IMR-90 (cell line): ENCODE measurements at regions not wholly inside any gene's neighbourhood (a gene's known extent, or its start where the extent isn't known, plus 50 kb on each side); places are given as distances from the start of the nearest gene placed in this dataset.

Source experiments
- ATAC-seq: fragments of 200-7000 bp; cut with Tn5 transposase; 2 replicates; pipeline ENCODE4 v1.9.1; 2020; ENCODE audit warnings: low read depth, mild to moderate bottlenecking, moderate library complexity
- BruUV-seq: library from RNA; stranded (reverse); fragments of 400-500 nt; replicated peaks from 2 replicates; lab custom pipeline; 2021; lab: Mats Ljungman, UMichigan
- CTCF ChIA-PET: fragments of 300-600 bp; formaldehyde crosslinking; extraction: SDS; loops from one replicate; lab custom pipeline; 2021; ENCODE audit warnings: antibody characterized with exemption; lab: Yijun Ruan, JAX
- POLR2A ChIA-PET: fragments of 300-600 bp; sonication (Branson Sonifier 250); formaldehyde crosslinking; loops from one replicate; lab custom pipeline; 2022; ENCODE audit warnings: antibody characterized with exemption; ENCODE audit not compliant: unreplicated experiment; lab: Charles Lee
- DNase-seq: peaks from one replicate; pipeline ENCODE4 v3.0.0; 2013
- H2AFZ ChIP-seq: replicated peaks from 2 replicates; pipeline ENCODE3; 2013; ENCODE audit warnings: low read length, mild to moderate bottlenecking; ENCODE audit not compliant: poor library complexity
- H2AK5ac ChIP-seq: 2 replicates; pipeline ENCODE4 v1.6.1; 2013; ENCODE audit warnings: low read depth, low read length, inconsistent platforms
- H2AK9ac ChIP-seq: replicated peaks from 2 replicates; pipeline ENCODE3; 2013; ENCODE audit warnings: mild to moderate bottlenecking, low read depth, low read length, moderate library complexity; ENCODE audit not compliant: poor library complexity
- H2BK120ac ChIP-seq: 2 replicates; pipeline ENCODE4 v1.6.1; 2013; ENCODE audit warnings: low read depth, low read length, inconsistent platforms
- H2BK15ac ChIP-seq: 3 replicates; pipeline ENCODE4 v1.6.1; 2013; ENCODE audit warnings: low read depth, low read length, inconsistent platforms
- H2BK20ac ChIP-seq: 2 replicates; pipeline ENCODE4 v1.6.1; 2013; ENCODE audit warnings: low read depth, mild to moderate bottlenecking, inconsistent platforms, low read length, moderate library complexity
- H2BK5ac ChIP-seq: 2 replicates; pipeline ENCODE4 v1.6.1; 2013; ENCODE audit warnings: mild to moderate bottlenecking, low read depth, low read length, inconsistent platforms; ENCODE audit not compliant: poor library complexity, severe bottlenecking
- H3K14ac ChIP-seq: replicated peaks from 2 replicates; pipeline ENCODE4 v1.6.1; 2013; ENCODE audit warnings: low read depth, low read length, inconsistent platforms
- H3K18ac ChIP-seq: 2 replicates; pipeline ENCODE4 v1.6.1; 2013; ENCODE audit warnings: low read depth, low read length, control low read depth
- H3K23ac ChIP-seq: 2 replicates; pipeline ENCODE4 v1.6.1; 2013; ENCODE audit warnings: low read depth, low read length, inconsistent platforms
- H3K27ac ChIP-seq: 2 replicates; pipeline ENCODE4 v1.5.1; 2013; ENCODE audit warnings: mild to moderate bottlenecking, control low read depth, low read length; ENCODE audit not compliant: insufficient read depth
- H3K27me3 ChIP-seq: 2 replicates; pipeline ENCODE4 v1.6.1; 2013; ENCODE audit warnings: low read length; ENCODE audit not compliant: control insufficient read depth, insufficient read depth
- H3K36me3 ChIP-seq: 2 replicates; pipeline ENCODE4 v1.6.1; 2013; ENCODE audit warnings: low read length, mixed read lengths; ENCODE audit not compliant: control insufficient read depth, insufficient read depth
- H3K4ac ChIP-seq: 2 replicates; pipeline ENCODE4 v1.6.1; 2013; ENCODE audit warnings: low read depth, low read length, inconsistent platforms
- H3K4me1 ChIP-seq: 2 replicates; pipeline ENCODE4 v1.6.1; 2013; ENCODE audit warnings: low read length, mixed read lengths; ENCODE audit not compliant: control insufficient read depth, insufficient read depth
- H3K4me2 ChIP-seq: 2 replicates; pipeline ENCODE4 v1.6.1; 2013; ENCODE audit warnings: low read depth, mild to moderate bottlenecking, control low read depth, low read length, moderate library complexity
- H3K4me3 ChIP-seq: 2 replicates; pipeline ENCODE4 v1.5.1; 2013; ENCODE audit warnings: low read depth, mild to moderate bottlenecking, control low read depth, low read length, moderate library complexity; ENCODE audit not compliant: insufficient read depth
- H3K56ac ChIP-seq: 2 replicates; pipeline ENCODE4 v1.6.1; 2013; ENCODE audit warnings: low read length, inconsistent platforms; ENCODE audit not compliant: insufficient read depth; ENCODE audit errors: extremely low read depth
- H3K79me1 ChIP-seq, 2 experiments: 2 replicates each; pipeline ENCODE4 v1.6.1; 2013; ENCODE audit warnings: low read length in 2 of 2, inconsistent platforms in 1 of 2, low read depth in 1 of 2
- H3K9ac ChIP-seq: 2 replicates; pipeline ENCODE4 v1.6.1; 2013; ENCODE audit warnings: low read depth, low read length, control low read depth
- H3K9me1 ChIP-seq: 2 replicates; pipeline ENCODE4 v1.6.1; 2013; ENCODE audit warnings: low read length, inconsistent platforms; ENCODE audit not compliant: insufficient read depth
- H3K9me3 ChIP-seq: 2 replicates; pipeline ENCODE4 v1.6.1; 2013; ENCODE audit warnings: low read length; ENCODE audit not compliant: control insufficient read depth, insufficient read depth
- H4K20me1 ChIP-seq: 2 replicates; pipeline ENCODE4 v1.6.1; 2013; ENCODE audit warnings: low read length, inconsistent platforms; ENCODE audit not compliant: insufficient read depth
- H4K5ac ChIP-seq: 2 replicates; pipeline ENCODE4 v1.6.1; 2013; ENCODE audit warnings: mild to moderate bottlenecking, low read depth, low read length, control low read depth
- H4K8ac ChIP-seq, 2 experiments: 2 replicates each; pipeline ENCODE4 v1.6.1; 2013; ENCODE audit warnings: low read depth in 2 of 2, low read length in 2 of 2, control low read depth in 1 of 2, inconsistent platforms in 1 of 2
- H4K91ac ChIP-seq: 2 replicates; pipeline ENCODE4 v1.6.1; 2013; ENCODE audit warnings: low read depth, low read length, inconsistent platforms; ENCODE audit not compliant: insufficient read depth
- CTCF ChIP-seq: conservative IDR thresholded peaks from 2 replicates; pipeline ENCODE4 v1.5.1; 2012; ENCODE audit warnings: mild to moderate bottlenecking, low read depth, low read length, improper control_type of control experiment
- ELK1 ChIP-seq: fragments of 150-350 bp; IDR thresholded peaks from 2 replicates; pipeline ENCODE4 v1.6.1; 2016; ENCODE audit warnings: low read depth, mild to moderate bottlenecking, low read length, moderate library complexity, borderline replicate concordance
- NFE2L2 ChIP-seq: fragments of 150-350 bp; IDR thresholded peaks from 2 replicates; pipeline ENCODE4 v1.6.1; 2016; ENCODE audit warnings: low read depth, mild to moderate bottlenecking, low read length
- RAD21 ChIP-seq: IDR thresholded peaks from 2 replicates; pipeline ENCODE4 v1.6.1; 2012; ENCODE audit warnings: low read length, improper control_type of control experiment
- RCOR1 ChIP-seq: IDR thresholded peaks from 2 replicates; pipeline ENCODE4 v1.6.1; 2012; ENCODE audit warnings: mild to moderate bottlenecking, low read length, improper control_type of control experiment; ENCODE audit not compliant: insufficient replicate concordance
- SMC3 ChIP-seq: fragments of 150-350 bp; IDR thresholded peaks from 2 replicates; pipeline ENCODE4 v1.6.1; 2016; ENCODE audit warnings: low read depth, mild to moderate bottlenecking, antibody characterized with exemption, low read length, moderate library complexity
- WGBS, 2 experiments: methylation state at CpG; one replicate each; pipeline versions ENCODE4 v1.1.5 to v1.1.7; 2013; ENCODE audit warnings: missing lambda C conversion rate in 2 of 2; ENCODE audit not compliant: insufficient read length in 1 of 2; ENCODE audit errors: extremely low coverage in 2 of 2; 5-methylcytosine and 5-hydroxymethylcytosine counted together
- dilution Hi-C: fragments of 300-500 bp; cut with HindIII; formaldehyde crosslinking; loops from one replicate; pipeline ENCODE4 v1.14.3; 2018; ENCODE audit warnings: low sequenced_read_pairs; ENCODE audit not compliant: unreplicated experiment
- in situ Hi-C: fragments of 300-500 bp; cut with MboI; formaldehyde crosslinking; loops from 3 replicates; pipeline ENCODE4 v1.14.3; 2019; ENCODE audit warnings: low sequenced_read_pairs, inconsistent platforms, mixed read lengths
- intact Hi-C: fragments of 100-400 bp; cut with micrococcal nuclease; formaldehyde crosslinking; loops from 2 replicates; pipeline ENCODE4 v1.10.0; 2022

GRCh38 chr18:29184654-29185053, 1007.7 kb upstream of the CDH2 start:
- peak overlapping the region; percentile 43; the same call in 1 of the 2 replicates for H4K5ac ChIP-seq
- no peak overlapping the region for H3K56ac ChIP-seq
- peak overlapping the region; percentile 29; the same call in 1 of the 2 replicates for H3K14ac ChIP-seq
- H4K20me1 ChIP-seq: no peaks in the 10 kb centered on the region
- intact Hi-C loops: loop anchor here (10.0 kb wide), 1 partner anchor 1010 kb away; the partner anchor contains the start of gene CDH2
- H3K79me1 ChIP-seq: peaks cover 0 to 2% of the 10 kb centered on the region in 2 experiments; a peak in 1 of 4 replicates
- H2BK120ac ChIP-seq: peak overlapping the region; percentile 91
- no peak overlapping the region for H3K23ac ChIP-seq
- H2BK20ac ChIP-seq: peak overlapping the region; percentile 96
- no peaks in the 10 kb centered on the region for H3K27me3 ChIP-seq
- no peak overlapping the region for H3K4me2 ChIP-seq
- H3K4me1 ChIP-seq: peaks cover 9% of the 10 kb centered on the region
- ChIA-PET POLR2A (no interaction called here), CTCF (interaction anchor here (0.9 kb wide), 1 partner anchor 204 kb away, joined by 5 read pairs; no protein-coding TSS in a partner anchor)
- ATAC-seq (no peak), DNase-seq (peak; percentile 61)
- H2AK9ac ChIP-seq: no peak overlapping the region
- H3K4me3 ChIP-seq: no peak overlapping the region
- peak overlapping the region; percentile 66 for H2BK5ac ChIP-seq
- BruUV-seq: no TSS peak
- H3K9ac ChIP-seq: no peak overlapping the region
- peak overlapping the region; percentile 41; the same call in 1 of the 2 replicates for H3K27ac ChIP-seq
- H3K18ac ChIP-seq: peak overlapping the region; percentile 83
- H2AFZ ChIP-seq: peak overlapping the region; percentile 69
- in situ Hi-C loops: no loop called here
- peak overlapping the region; percentile 96; the same call in 2 of the 3 replicates for H2BK15ac ChIP-seq
- peak overlapping the region; percentile 97 for H2AK5ac ChIP-seq
- TF ChIP-seq SMC3: no peak
- TF ChIP-seq NFE2L2: no peak
- TF ChIP-seq RCOR1: no peak
- TF ChIP-seq CTCF: no peak
- TF ChIP-seq RAD21: no peak
- no peak for TF ChIP-seq ELK1
- H3K9me1 ChIP-seq: peaks cover 3% of the 10 kb centered on the region; the same call in 1 of the 2 replicates
- dilution Hi-C loops: no loop called here
- H3K4ac ChIP-seq: peak overlapping the region; percentile 74
- H4K91ac ChIP-seq: peak overlapping the region; percentile 92
- 100% methylated on average over 1 of the region's 7 CpGs; no CpG with 5 or more reads in 1 of the 2 experiments for WGBS, 2 experiments
- peak overlapping the region; percentile 69 to 75 for H4K8ac ChIP-seq
- H3K36me3 ChIP-seq: no peaks in the 10 kb centered on the region
- no peaks in the 10 kb centered on the region for H3K9me3 ChIP-seq
